ENCODE measurements at regions not wholly inside any gene's neighbourhood (a gene's known extent, or its start where the extent isn't known, plus 50 kb on each side); places are given as distances from the start of the nearest gene placed in this dataset.

DNA sequence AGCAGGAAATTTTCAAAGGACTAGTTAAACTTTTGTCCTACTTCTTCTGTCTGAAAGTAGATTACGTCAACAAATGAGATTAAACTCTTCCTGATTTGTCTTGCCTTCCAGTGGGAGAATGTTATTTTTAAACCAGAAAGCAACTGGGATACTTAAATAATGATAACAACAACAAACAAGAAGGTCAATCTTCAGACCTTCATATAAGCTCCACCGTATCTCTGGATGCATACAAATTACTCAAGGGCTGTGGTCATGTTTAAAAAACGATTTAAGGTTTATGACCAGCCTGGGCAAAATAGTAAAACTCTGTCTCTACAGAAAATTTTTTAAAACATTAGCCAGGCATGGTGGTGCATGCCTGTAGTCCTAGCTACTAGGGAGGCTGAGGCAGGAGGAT, 145.3 kb upstream of the NPHP3 start:
- Histone ChIP-seq H3K9ac (ENCODE audit: insufficient read depth, low read length) (no peak overlapping the region), H3K9me3 (ENCODE audit: control insufficient read depth, insufficient read depth, low read depth, low read length) (no peaks in the 10 kb centered on the region), H3K4me2 (ENCODE audit: extremely low read depth, insufficient read depth, low read length) (no peak overlapping the region), H4K20me1 (ENCODE audit: control insufficient read depth, extremely low read depth, insufficient read depth, low read length) (no peaks in the 10 kb centered on the region), H3K4me3 (replicated peaks in 1 of 4; ENCODE audit: control extremely low read depth in 1 of 4, insufficient read depth in 1 of 4, low read depth in 3 of 4, low read length in 4 of 4) (no peak overlapping the region), H3K79me2 (ENCODE audit: control insufficient read depth, insufficient read depth, low read length) (no peaks in the 10 kb centered on the region), H3K36me3 (ENCODE audit: control insufficient read depth, insufficient read depth, low read length) (no peaks in the 10 kb centered on the region), H3K4me1 (ENCODE audit: control insufficient read depth, extremely low read depth, insufficient read depth, low read length) (no peaks in the 10 kb centered on the region), H2AFZ (ENCODE audit: low read length) (no peak overlapping the region), H3K27ac (ENCODE audit: insufficient read depth, low read length) (no peak overlapping the region), H3K27me3 (ENCODE audit: control insufficient read depth, insufficient read depth, low read length) (no peaks in the 10 kb centered on the region)
- no peak for DNase-seq (ENCODE audit: low read depth in 2 of 2)
- no peak for TF ChIP-seq EZH2 (IDR thresholded peaks at IDR 0.05; ENCODE audit: low read length, missing control alignments)
- TF ChIP-seq, protein P1, sequence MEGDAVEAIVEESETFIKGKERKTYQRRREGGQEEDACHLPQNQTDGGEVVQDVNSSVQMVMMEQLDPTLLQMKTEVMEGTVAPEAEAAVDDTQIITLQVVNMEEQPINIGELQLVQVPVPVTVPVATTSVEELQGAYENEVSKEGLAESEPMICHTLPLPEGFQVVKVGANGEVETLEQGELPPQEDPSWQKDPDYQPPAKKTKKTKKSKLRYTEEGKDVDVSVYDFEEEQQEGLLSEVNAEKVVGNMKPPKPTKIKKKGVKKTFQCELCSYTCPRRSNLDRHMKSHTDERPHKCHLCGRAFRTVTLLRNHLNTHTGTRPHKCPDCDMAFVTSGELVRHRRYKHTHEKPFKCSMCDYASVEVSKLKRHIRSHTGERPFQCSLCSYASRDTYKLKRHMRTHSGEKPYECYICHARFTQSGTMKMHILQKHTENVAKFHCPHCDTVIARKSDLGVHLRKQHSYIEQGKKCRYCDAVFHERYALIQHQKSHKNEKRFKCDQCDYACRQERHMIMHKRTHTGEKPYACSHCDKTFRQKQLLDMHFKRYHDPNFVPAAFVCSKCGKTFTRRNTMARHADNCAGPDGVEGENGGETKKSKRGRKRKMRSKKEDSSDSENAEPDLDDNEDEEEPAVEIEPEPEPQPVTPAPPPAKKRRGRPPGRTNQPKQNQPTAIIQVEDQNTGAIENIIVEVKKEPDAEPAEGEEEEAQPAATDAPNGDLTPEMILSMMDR (conservative IDR thresholded peaks at IDR 0.05 in 1 of 2, IDR thresholded peaks at IDR 0.05 in 1 of 2; ENCODE audit: low read depth in 1 of 2, low read length in 2 of 2), result no peak

DNA sequence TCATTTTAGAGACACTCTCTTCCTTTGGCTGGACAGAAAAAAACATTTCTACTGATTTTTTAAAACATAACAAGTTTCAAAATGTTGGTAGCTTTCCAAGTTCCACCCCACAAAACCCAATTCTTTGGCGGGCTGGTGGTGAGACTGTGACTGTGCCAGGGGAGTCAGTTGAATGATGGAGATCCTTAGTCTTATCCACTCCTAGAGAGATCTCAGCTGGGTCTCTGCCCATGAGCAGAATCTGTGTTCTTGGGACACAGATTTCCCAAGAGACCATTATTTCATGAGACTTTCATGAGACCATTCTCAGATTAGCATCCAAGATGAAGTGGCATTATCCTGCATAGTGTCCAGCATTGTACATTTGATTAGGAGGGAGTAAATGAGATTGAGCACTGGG, 135.1 kb upstream of the NPHP3 start:
- H4K20me1 ChIP-seq (ENCODE audit: control insufficient read depth, extremely low read depth, insufficient read depth, low read length), result no peaks in the 10 kb centered on the region
- H3K4me1 ChIP-seq (ENCODE audit: control insufficient read depth, extremely low read depth, insufficient read depth, low read length), result no peaks in the 10 kb centered on the region
- H2AFZ ChIP-seq (ENCODE audit: low read length), result no peak overlapping the region
- no peak overlapping the region for H3K27ac ChIP-seq (ENCODE audit: insufficient read depth, low read length)
- H3K27me3 ChIP-seq (ENCODE audit: control insufficient read depth, insufficient read depth, low read length), result no peaks in the 10 kb centered on the region
- no peak for DNase-seq (ENCODE audit: low read depth in 2 of 2)
- no peaks in the 10 kb centered on the region for H3K9me3 ChIP-seq (ENCODE audit: control insufficient read depth, insufficient read depth, low read depth, low read length)
- no peak overlapping the region for H3K4me2 ChIP-seq (ENCODE audit: extremely low read depth, insufficient read depth, low read length)
- TF ChIP-seq, protein P1 (conservative IDR thresholded peaks at IDR 0.05 in 1 of 2, IDR thresholded peaks at IDR 0.05 in 1 of 2; ENCODE audit: low read depth in 1 of 2, low read length in 2 of 2), result no peak
- TF ChIP-seq EZH2 (IDR thresholded peaks at IDR 0.05; ENCODE audit: low read length, missing control alignments), result no peak
- no peaks in the 10 kb centered on the region for H3K36me3 ChIP-seq (ENCODE audit: control insufficient read depth, insufficient read depth, low read length)
- H3K79me2 ChIP-seq (ENCODE audit: control insufficient read depth, insufficient read depth, low read length), result no peaks in the 10 kb centered on the region
- no peak overlapping the region for H3K9ac ChIP-seq (ENCODE audit: insufficient read depth, low read length)
- no peak overlapping the region for H3K4me3 ChIP-seq (replicated peaks in 1 of 4; ENCODE audit: control extremely low read depth in 1 of 4, insufficient read depth in 1 of 4, low read depth in 3 of 4, low read length in 4 of 4)

DNA sequence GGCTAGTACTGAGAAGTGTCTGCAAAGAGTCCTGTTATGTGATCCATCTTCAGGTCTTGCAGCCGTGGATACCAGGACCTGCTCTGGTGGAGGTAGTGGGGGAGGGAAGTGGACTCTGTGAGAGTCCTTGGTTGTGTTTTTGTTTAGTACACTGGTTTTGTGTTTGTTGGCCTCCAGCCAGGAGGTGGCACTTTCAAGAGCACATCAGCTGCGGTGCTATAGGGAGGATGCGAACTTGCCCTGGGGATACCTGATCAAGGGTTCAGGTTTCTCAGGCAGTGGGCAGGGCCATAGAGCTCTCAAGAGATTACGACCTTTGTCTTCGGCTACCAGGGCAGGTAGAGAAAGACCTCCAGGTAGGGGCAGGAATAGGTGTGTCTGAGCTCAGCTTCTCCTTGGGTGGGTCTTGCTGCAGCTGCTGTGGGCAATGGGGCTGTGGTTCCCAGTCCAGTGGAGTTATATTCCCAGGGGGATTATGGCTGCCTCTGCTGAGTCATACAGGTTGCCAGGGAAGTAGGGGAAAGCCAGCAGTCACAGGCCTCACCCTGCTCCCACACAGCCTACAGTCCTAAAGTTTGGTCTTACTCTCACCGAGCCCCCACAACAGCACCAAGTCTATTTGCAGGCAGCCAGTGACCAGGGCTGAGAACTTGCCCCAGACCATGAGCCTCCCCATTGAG, 132.8 kb upstream of the NPHP3 start:
- Histone ChIP-seq H3K27me3 (ENCODE audit: control insufficient read depth, insufficient read depth, low read length) (no peaks in the 10 kb centered on the region), H3K36me3 (ENCODE audit: control insufficient read depth, insufficient read depth, low read length) (no peaks in the 10 kb centered on the region), H4K20me1 (ENCODE audit: control insufficient read depth, extremely low read depth, insufficient read depth, low read length) (no peaks in the 10 kb centered on the region), H3K79me2 (ENCODE audit: control insufficient read depth, insufficient read depth, low read length) (no peaks in the 10 kb centered on the region), H3K4me1 (ENCODE audit: control insufficient read depth, extremely low read depth, insufficient read depth, low read length) (no peaks in the 10 kb centered on the region), H3K4me2 (ENCODE audit: extremely low read depth, insufficient read depth, low read length) (no peak overlapping the region), H3K27ac (ENCODE audit: insufficient read depth, low read length) (no peak overlapping the region), H3K9me3 (ENCODE audit: control insufficient read depth, insufficient read depth, low read depth, low read length) (no peaks in the 10 kb centered on the region), H3K9ac (ENCODE audit: insufficient read depth, low read length) (no peak overlapping the region), H3K4me3 (replicated peaks in 1 of 4; ENCODE audit: control extremely low read depth in 1 of 4, insufficient read depth in 1 of 4, low read depth in 3 of 4, low read length in 4 of 4) (no peak overlapping the region), H2AFZ (ENCODE audit: low read length) (no peak overlapping the region)
- no peak for TF ChIP-seq EZH2 (IDR thresholded peaks at IDR 0.05; ENCODE audit: low read length, missing control alignments)
- TF ChIP-seq, protein P1 (conservative IDR thresholded peaks at IDR 0.05 in 1 of 2, IDR thresholded peaks at IDR 0.05 in 1 of 2; ENCODE audit: low read depth in 1 of 2, low read length in 2 of 2), result no peak
- DNase-seq (ENCODE audit: low read depth in 2 of 2), result no peak

Data from fibroblast of lung (primary cell).